Calu3 (cell line): ENCODE measurements at regions not wholly inside any gene's neighbourhood (a gene's known extent, or its start where the extent isn't known, plus 50 kb on each side); places are given as distances from the start of the nearest gene placed in this dataset.

Source experiments
- BruUV-seq: library from RNA; stranded (reverse); fragments of 400-500 nt; replicated peaks from 2 replicates; lab custom pipeline; 2021; lab: Mats Ljungman, UMichigan
- CTCF ChIA-PET: fragments of 300-600 bp; sonication (Branson Sonifier 250); formaldehyde crosslinking; loops from one replicate; lab custom pipeline; 2022; ENCODE audit warnings: antibody characterized with exemption; lab: Charles Lee
- DNase-seq: peaks from one replicate; pipeline ENCODE4 v3.0.0; 2022
- H3K27ac Mint-ChIP-seq: one replicate; pipeline ENCODE4 v1.8.0; 2022; ENCODE audit warnings: mixed read lengths; ENCODE audit not compliant: unreplicated experiment
- H3K27me3 Mint-ChIP-seq: one replicate; pipeline ENCODE4 v1.8.0; 2022; ENCODE audit warnings: mixed read lengths; ENCODE audit not compliant: unreplicated experiment
- H3K36me3 Mint-ChIP-seq: one replicate; pipeline ENCODE4 v1.8.0; 2022; ENCODE audit warnings: mild to moderate bottlenecking, moderate library complexity, mixed read lengths; ENCODE audit not compliant: insufficient read depth, unreplicated experiment
- H3K4me1 Mint-ChIP-seq: one replicate; pipeline ENCODE4 v1.8.0; 2022; ENCODE audit warnings: mild to moderate bottlenecking, low read depth, mixed read lengths; ENCODE audit not compliant: unreplicated experiment
- H3K4me3 Mint-ChIP-seq: one replicate; pipeline ENCODE4 v1.8.0; 2022; ENCODE audit warnings: mild to moderate bottlenecking, low read depth, moderate library complexity, mixed read lengths; ENCODE audit not compliant: unreplicated experiment
- H3K9me3 Mint-ChIP-seq: one replicate; pipeline ENCODE4 v1.8.0; 2022; ENCODE audit warnings: low read depth, mixed read lengths; ENCODE audit not compliant: unreplicated experiment
- CTCF ChIP-seq: fragments of 200-600 bp; IDR thresholded peaks from one replicate; pipeline ENCODE4 v1.8.0; 2022; ENCODE audit warnings: antibody characterized with exemption; ENCODE audit not compliant: unreplicated experiment
- intact Hi-C: fragments of 100-400 bp; cut with micrococcal nuclease; formaldehyde crosslinking; loops from one replicate; pipeline ENCODE4 v1.10.0; 2022; ENCODE audit not compliant: unreplicated experiment

GRCh38 chr13:75993241-75993640 is 357.1 kb downstream of the LMO7 start:
- no peaks in the 10 kb centered on the region for H3K36me3 Mint-ChIP-seq
- no peaks in the 10 kb centered on the region for H3K27me3 Mint-ChIP-seq
- H3K4me1 Mint-ChIP-seq, result no peaks in the 10 kb centered on the region
- CTCF ChIA-PET, result no interaction called here
- TF ChIP-seq CTCF, result no peak
- DNase-seq, result no peak
- no TSS peak for BruUV-seq
- no peak overlapping the region for H3K4me3 Mint-ChIP-seq
- no peaks in the 10 kb centered on the region for H3K9me3 Mint-ChIP-seq
- no peak overlapping the region for H3K27ac Mint-ChIP-seq
- intact Hi-C loops, result no loop called here

DNA sequence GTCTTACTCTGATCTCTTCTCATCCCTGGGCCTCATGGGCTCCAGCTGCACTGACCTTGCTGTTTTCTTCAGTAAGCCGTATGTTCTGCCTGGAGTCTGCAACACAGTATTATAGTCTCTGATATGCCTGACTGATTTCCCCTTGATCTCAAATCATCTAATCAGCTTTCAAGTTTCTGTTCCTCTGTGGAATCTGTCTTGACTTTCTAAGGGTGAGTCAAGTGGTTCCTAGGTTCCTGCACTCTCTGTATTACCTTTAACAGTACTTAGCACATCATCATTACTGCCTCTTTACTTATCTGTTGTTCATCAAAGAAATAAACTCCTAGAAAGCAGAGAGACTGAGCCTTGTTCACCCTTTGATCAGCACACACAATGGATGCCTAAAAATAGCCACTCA is 350.7 kb downstream of the LMO7 start:
- Mint-ChIP-seq H3K27ac (no peak overlapping the region), H3K4me3 (no peak overlapping the region), H3K36me3 (no peaks in the 10 kb centered on the region), H3K27me3 (no peaks in the 10 kb centered on the region), H3K4me1 (no peaks in the 10 kb centered on the region), H3K9me3 (no peaks in the 10 kb centered on the region)
- CTCF ChIA-PET, result no interaction called here
- BruUV-seq, result no TSS peak
- DNase-seq, result no peak
- no peak for TF ChIP-seq CTCF
- intact Hi-C loops, result no loop called here

DNA sequence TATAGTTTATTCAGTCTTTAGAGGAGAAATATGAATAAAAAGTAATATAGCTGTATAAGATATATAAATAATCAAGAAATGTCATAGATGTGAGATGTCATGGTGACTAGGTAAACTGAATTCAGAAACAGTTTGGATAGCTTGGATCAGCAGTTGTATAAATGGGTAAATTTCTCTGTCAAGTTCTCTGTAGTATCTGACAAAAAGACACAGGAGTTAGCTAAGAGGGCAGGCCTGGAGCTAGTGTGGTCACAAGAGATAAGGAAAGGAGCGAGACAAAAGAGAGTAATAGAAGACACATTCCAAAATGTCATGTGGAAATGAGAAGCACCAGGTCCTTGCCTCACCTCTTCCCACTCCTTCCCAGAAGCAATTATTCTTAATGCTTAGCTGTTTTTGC is 349.0 kb downstream of the LMO7 start:
- BruUV-seq, result no TSS peak
- Mint-ChIP-seq H3K4me3 (no peak overlapping the region), H3K4me1 (no peaks in the 10 kb centered on the region), H3K36me3 (no peaks in the 10 kb centered on the region), H3K9me3 (no peaks in the 10 kb centered on the region), H3K27me3 (no peaks in the 10 kb centered on the region), H3K27ac (no peak overlapping the region)
- DNase-seq, result no peak
- no peak for TF ChIP-seq CTCF
- CTCF ChIA-PET, result no interaction called here
- intact Hi-C loops, result no loop called here

DNA sequence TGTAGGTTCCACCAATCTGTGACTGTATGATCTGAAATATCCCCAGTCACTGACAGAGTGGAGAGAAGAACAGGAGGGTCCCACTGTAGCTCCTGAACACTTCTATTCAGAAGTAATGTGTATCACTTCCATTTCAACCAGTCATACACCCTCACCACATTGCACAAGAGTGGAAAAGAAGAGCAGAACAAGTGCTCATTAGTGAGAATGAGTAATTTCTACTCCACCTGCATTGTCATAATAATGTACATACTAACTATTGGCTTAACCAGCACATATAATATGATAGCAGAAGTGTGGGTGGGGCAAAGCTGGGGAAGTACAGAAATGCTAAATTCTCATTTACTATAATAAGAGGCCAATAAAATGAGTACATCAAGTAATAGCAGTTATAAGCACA is 342.7 kb downstream of the LMO7 start:
- CTCF ChIA-PET, result no interaction called here
- H3K4me3 Mint-ChIP-seq, result no peak overlapping the region
- H3K27ac Mint-ChIP-seq, result no peak overlapping the region
- H3K4me1 Mint-ChIP-seq, result no peaks in the 10 kb centered on the region
- DNase-seq, result no peak
- no peaks in the 10 kb centered on the region for H3K9me3 Mint-ChIP-seq
- intact Hi-C loops, result no loop called here
- BruUV-seq, result no TSS peak
- TF ChIP-seq CTCF, result no peak
- H3K36me3 Mint-ChIP-seq, result no peaks in the 10 kb centered on the region
- H3K27me3 Mint-ChIP-seq, result no peaks in the 10 kb centered on the region
